SK-N-SH (cell line): ENCODE measurements at regions not wholly inside any gene's neighbourhood (a gene's known extent, or its start where the extent isn't known, plus 50 kb on each side); places are given as distances from the start of the nearest gene placed in this dataset.

ENCODE experiments used
- CTCF ChIA-PET: fragments of 300-600, 350-600 bp; formaldehyde crosslinking; extraction: SDS; loops from one replicate; lab custom pipeline; 2021; lab: Yijun Ruan, JAX
- POLR2A ChIA-PET: fragments of 350-600 bp; sonication (Branson Sonifier 250); formaldehyde crosslinking; extraction: SDS; loops from one replicate; lab custom pipeline; 2020; ENCODE audit warnings: antibody characterized with exemption, inconsistent platforms; lab: Yijun Ruan, JAX
- DNase-seq: peaks from one replicate; pipeline ENCODE4 v3.0.0; 2012
- H2AFZ ChIP-seq: fragments of 200-600 bp; sonication (generic); 2 replicates; pipeline ENCODE4 v1.8.1; 2016; ENCODE audit warnings: antibody characterized with exemption, mild to moderate bottlenecking, low read depth
- H3F3A ChIP-seq: fragments of 200-600 bp; sonication (generic); replicated peaks from 2 replicates; pipeline ENCODE3; 2016; ENCODE audit warnings: antibody characterized with exemption, mild to moderate bottlenecking; ENCODE audit not compliant: insufficient read depth
- H3K27ac ChIP-seq, 2 experiments: fragments of 200-500 bp in 1 of 2; fragments of 200-600 bp in 1 of 2; sonication (Bioruptor generic) in 1 of 2; sonication (generic), shearing (Covaris generic) in 1 of 2; 2 replicates each; pipeline versions ENCODE4 v1.5.1 to v1.6.1; 2014 to 2016; ENCODE audit warnings: low read depth in 2 of 2, inconsistent platforms in 1 of 2, low read length in 1 of 2, mild to moderate bottlenecking in 1 of 2, mixed read lengths in 1 of 2
- H3K27me3 ChIP-seq: fragments of 200-600 bp; sonication (generic), shearing (Covaris generic); 2 replicates; pipeline ENCODE4 v1.6.1; 2016; ENCODE audit warnings: mixed run types; ENCODE audit not compliant: insufficient read depth
- H3K36me3 ChIP-seq, 2 experiments: fragments of 200-500 bp in 1 of 2; fragments of 200-600 bp in 1 of 2; sonication (Bioruptor generic) in 1 of 2; sonication (generic) in 1 of 2; replicated peaks in 1 of 2; 2 replicates each; pipeline versions ENCODE3 to v1.5.1; 2014 to 2016; ENCODE audit warnings: low read length in 1 of 2, mild to moderate bottlenecking in 1 of 2; ENCODE audit not compliant: insufficient read depth in 2 of 2, control insufficient read depth in 1 of 2
- H3K4me1 ChIP-seq, 2 experiments: fragments of 200-500 bp in 1 of 2; fragments of 200-600 bp in 1 of 2; sonication (Bioruptor generic) in 1 of 2; sonication (generic), shearing (Covaris generic) in 1 of 2; 2 replicates each; pipeline versions ENCODE4 v1.5.1 to v1.6.1; 2014 to 2016; ENCODE audit warnings: low read depth in 1 of 2, low read length in 1 of 2, mixed run types in 1 of 2; ENCODE audit not compliant: insufficient read depth in 2 of 2, control insufficient read depth in 1 of 2
- H3K4me2 ChIP-seq: fragments of 200-600 bp; sonication (generic), shearing (Covaris generic); 2 replicates; pipeline ENCODE4 v1.6.1; 2017; ENCODE audit warnings: mixed run types
- H3K4me3 ChIP-seq, 2 experiments: fragments of 200-500 bp in 1 of 2; fragments of 200-600 bp in 1 of 2; sonication (Bioruptor generic) in 1 of 2; sonication (generic), shearing (Covaris generic) in 1 of 2; 2 replicates each; pipeline versions ENCODE4 v1.5.1 to v1.8.1; 2014 to 2016; ENCODE audit warnings: low read depth in 2 of 2, inconsistent platforms in 1 of 2, low read length in 1 of 2, mild to moderate bottlenecking in 1 of 2, mixed read lengths in 1 of 2, moderate library complexity in 1 of 2
- H3K79me2 ChIP-seq: fragments of 200-600 bp; sonication (generic); 2 replicates; pipeline ENCODE4 v1.8.1; 2017; ENCODE audit warnings: mild to moderate bottlenecking; ENCODE audit not compliant: insufficient read depth
- H3K9ac ChIP-seq: fragments of 200-600 bp; sonication (generic); 2 replicates; pipeline ENCODE4 v1.6.1; 2017; ENCODE audit warnings: mixed run types
- H3K9me2 ChIP-seq: fragments of 200-600 bp; sonication (generic); 2 replicates; pipeline ENCODE4 v1.6.1; 2017; ENCODE audit warnings: mixed run types
- H3K9me3 ChIP-seq: fragments of 200-600 bp; sonication (generic); 2 replicates; pipeline ENCODE4 v1.6.1; 2017; ENCODE audit warnings: mixed run types, mild to moderate bottlenecking, moderate library complexity
- H4K20me1 ChIP-seq: fragments of 200-600 bp; sonication (generic); 2 replicates; pipeline ENCODE4 v1.6.1; 2017; ENCODE audit warnings: mild to moderate bottlenecking, mixed run types; ENCODE audit not compliant: insufficient read depth
- CHD2 ChIP-seq: fragments of 150-350 bp; IDR thresholded peaks from 2 replicates; pipeline ENCODE4 v1.6.1; 2018; ENCODE audit warnings: low read length; ENCODE audit not compliant: partially characterized antibody
- ELF1 ChIP-seq: IDR thresholded peaks from 2 replicates; pipeline ENCODE4 v1.4.0; 2012
- EP300 ChIP-seq, 2 experiments: IDR thresholded peaks; 2 replicates each; pipeline versions ENCODE4 v1.4.0 to v1.6.1; 2012; ENCODE audit warnings: borderline replicate concordance in 1 of 2, low read depth in 1 of 2, low read length in 1 of 2
- FOSL2 ChIP-seq: IDR thresholded peaks from 2 replicates; pipeline ENCODE4 v1.4.0; 2012; ENCODE audit warnings: low read depth, mild to moderate bottlenecking, moderate library complexity, borderline replicate concordance
- FOXM1 ChIP-seq: IDR thresholded peaks from 2 replicates; pipeline ENCODE4 v1.4.0; 2012; ENCODE audit warnings: low read depth, mild to moderate bottlenecking
- GABPA ChIP-seq: IDR thresholded peaks from 2 replicates; pipeline ENCODE4 v1.4.0; 2012; ENCODE audit warnings: low read depth, mild to moderate bottlenecking
- GATA2 ChIP-seq: sonication (generic); formaldehyde crosslinking; IDR thresholded peaks from 2 replicates; pipeline ENCODE4 v1.5.0; 2020; ENCODE audit warnings: mild to moderate bottlenecking, missing genetic modification reagents
- MXI1 ChIP-seq: IDR thresholded peaks from 2 replicates; pipeline ENCODE4 v1.6.1; 2012; ENCODE audit warnings: mild to moderate bottlenecking, low read depth, low read length, improper control_type of control experiment
- NFIC ChIP-seq: IDR thresholded peaks from 2 replicates; pipeline ENCODE4 v1.4.0; 2012; ENCODE audit warnings: borderline replicate concordance
- NRF1 ChIP-seq: IDR thresholded peaks from 2 replicates; pipeline ENCODE4 v1.6.1; 2012; ENCODE audit warnings: low read depth, mild to moderate bottlenecking, low read length
- POLR2AphosphoS5 ChIP-seq: IDR thresholded peaks from 2 replicates; pipeline ENCODE4 v1.6.1; 2012; ENCODE audit warnings: low read depth, low read length
- RAD21 ChIP-seq: IDR thresholded peaks from 2 replicates; pipeline ENCODE4 v1.6.1; 2012; ENCODE audit warnings: mild to moderate bottlenecking, low read length
- RFX5 ChIP-seq: IDR thresholded peaks from 2 replicates; pipeline ENCODE4 v1.6.1; 2012; ENCODE audit warnings: mild to moderate bottlenecking, improper control_type of control experiment, low read length
- SIN3A ChIP-seq: IDR thresholded peaks from 2 replicates; pipeline ENCODE4 v1.6.1; 2012; ENCODE audit warnings: low read depth, mild to moderate bottlenecking, low read length, moderate library complexity, borderline replicate concordance
- TCF12 ChIP-seq: IDR thresholded peaks from 2 replicates; pipeline ENCODE4 v1.4.0; 2012
- YY1 ChIP-seq: IDR thresholded peaks from 2 replicates; pipeline ENCODE4 v1.4.0; 2012; ENCODE audit warnings: low read depth, mild to moderate bottlenecking
- WGBS: methylation state at CpG from one replicate; pipeline ENCODE4 v1.1.6; 2017; ENCODE audit warnings: low lambda C conversion rate; 5-methylcytosine and 5-hydroxymethylcytosine counted together
- TF ChIP-seq, protein P1 (sequence below): IDR thresholded peaks from 2 replicates; pipeline ENCODE4 v1.4.0; 2012; ENCODE audit warnings: low read depth, borderline replicate concordance
- TF ChIP-seq, protein P2 (sequence below): fragments of 150-350 bp; IDR thresholded peaks from 2 replicates; pipeline ENCODE4 v1.6.1; 2016; ENCODE audit warnings: mild to moderate bottlenecking, low read depth, low read length
- TF ChIP-seq, protein P3 (sequence below): fragments of 150-350 bp; IDR thresholded peaks from 2 replicates; pipeline ENCODE4 v1.6.1; 2017; ENCODE audit warnings: antibody characterized with exemption, low read length, low read depth, borderline replicate concordance
- TF ChIP-seq, protein P4 (sequence below): IDR thresholded peaks from 2 replicates; pipeline ENCODE4 v1.6.1; 2012; ENCODE audit warnings: mild to moderate bottlenecking, low read depth, low read length, moderate library complexity
- TF ChIP-seq, protein P5 (sequence below): IDR thresholded peaks from 2 replicates; pipeline ENCODE4 v1.4.0; 2012; ENCODE audit warnings: low read depth, borderline replicate concordance
- TF ChIP-seq, protein P6 (sequence below): IDR thresholded peaks from 2 replicates; pipeline ENCODE4; 2012
- TF ChIP-seq, protein P7 (sequence below): fragments of 200-600 bp; sonication (generic); IDR thresholded peaks from 2 replicates; pipeline ENCODE4 v1.6.1; 2017; ENCODE audit warnings: antibody characterized with exemption, mild to moderate bottlenecking, moderate library complexity

DNA sequence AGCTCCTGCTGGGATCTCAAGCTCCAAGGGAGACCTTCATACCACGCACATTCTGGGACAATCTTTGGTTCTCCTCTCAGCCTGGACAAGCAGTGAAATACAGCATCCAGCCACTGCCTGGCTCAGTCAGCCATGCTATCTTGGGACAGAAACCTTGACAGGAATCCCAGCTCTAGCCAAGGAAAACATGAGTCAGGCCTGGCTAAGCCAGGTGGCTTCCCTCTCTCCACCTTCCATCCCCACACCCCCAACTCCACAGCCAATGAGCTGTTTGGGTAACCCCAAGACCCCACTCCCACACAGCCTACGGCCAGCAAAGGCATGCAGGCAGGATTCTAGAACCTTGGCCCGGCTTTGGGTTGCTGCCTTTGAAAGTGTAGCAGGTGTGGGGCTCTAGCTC is 64.9 kb downstream of the MCFD2 start:
- Histone ChIP-seq H3K4me1 (peaks cover 56 to 72% of the 10 kb centered on the region in 2 experiments), H3K9me3 (no peaks in the 10 kb centered on the region), H3F3A (peaks cover 71% of the 10 kb centered on the region), H2AFZ (no peak overlapping the region), H3K4me2 (peak overlapping the region; percentile 64), H3K9me2 (no peaks in the 10 kb centered on the region), H3K27me3 (no peaks in the 10 kb centered on the region), H3K4me3 (0 out of 4 replicates have a peak overlapping the region, but pooled peaks of 1 of the 2 experiments have one; percentile 2), H3K79me2 (peaks cover 10% of the 10 kb centered on the region), H3K9ac (peak overlapping the region; percentile 72), H3K36me3 (no peaks in the 10 kb centered on the region), H4K20me1 (no peaks in the 10 kb centered on the region), H3K27ac (peak overlapping the region; percentile 92 to 99)
- CTCF ChIA-PET = interaction anchor here (0.7 to 2.0 kb wide), 9 partner anchors 14 to 858 kb away, joined by 3 to 8 read pairs (median 3); no protein-coding TSS in a partner anchor
- POLR2A ChIA-PET = no interaction called here
- WGBS = 56% methylated on average over 3 of the region's 3 CpGs
- DNase-seq = no peak
- TF ChIP-seq EP300 (IDR thresholded peaks at IDR 0.05; ENCODE audit: borderline replicate concordance in 1 of 2, low read depth in 1 of 2, low read length in 1 of 2) = peak in 1 of 2 experiments; percentile 87; a peak in 1 of 4 replicates
- TF ChIP-seq GABPA = no peak
- TF ChIP-seq CHD2 = no peak
- TF ChIP-seq FOSL2 = peak; percentile 77; the same call in 1 of the 2 replicates
- no peak for TF ChIP-seq RAD21
- TF ChIP-seq SIN3A = no peak
- TF ChIP-seq, protein P1, sequence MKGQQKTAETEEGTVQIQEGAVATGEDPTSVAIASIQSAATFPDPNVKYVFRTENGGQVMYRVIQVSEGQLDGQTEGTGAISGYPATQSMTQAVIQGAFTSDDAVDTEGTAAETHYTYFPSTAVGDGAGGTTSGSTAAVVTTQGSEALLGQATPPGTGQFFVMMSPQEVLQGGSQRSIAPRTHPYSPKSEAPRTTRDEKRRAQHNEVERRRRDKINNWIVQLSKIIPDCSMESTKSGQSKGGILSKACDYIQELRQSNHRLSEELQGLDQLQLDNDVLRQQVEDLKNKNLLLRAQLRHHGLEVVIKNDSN = no peak
- TF ChIP-seq MXI1 = no peak
- TF ChIP-seq, protein P2, sequence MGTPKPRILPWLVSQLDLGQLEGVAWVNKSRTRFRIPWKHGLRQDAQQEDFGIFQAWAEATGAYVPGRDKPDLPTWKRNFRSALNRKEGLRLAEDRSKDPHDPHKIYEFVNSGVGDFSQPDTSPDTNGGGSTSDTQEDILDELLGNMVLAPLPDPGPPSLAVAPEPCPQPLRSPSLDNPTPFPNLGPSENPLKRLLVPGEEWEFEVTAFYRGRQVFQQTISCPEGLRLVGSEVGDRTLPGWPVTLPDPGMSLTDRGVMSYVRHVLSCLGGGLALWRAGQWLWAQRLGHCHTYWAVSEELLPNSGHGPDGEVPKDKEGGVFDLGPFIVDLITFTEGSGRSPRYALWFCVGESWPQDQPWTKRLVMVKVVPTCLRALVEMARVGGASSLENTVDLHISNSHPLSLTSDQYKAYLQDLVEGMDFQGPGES = no peak
- peak; percentile 74; the same call in 1 of the 2 replicates for TF ChIP-seq YY1
- peak; percentile 99 for TF ChIP-seq NFIC
- TF ChIP-seq, protein P3, sequence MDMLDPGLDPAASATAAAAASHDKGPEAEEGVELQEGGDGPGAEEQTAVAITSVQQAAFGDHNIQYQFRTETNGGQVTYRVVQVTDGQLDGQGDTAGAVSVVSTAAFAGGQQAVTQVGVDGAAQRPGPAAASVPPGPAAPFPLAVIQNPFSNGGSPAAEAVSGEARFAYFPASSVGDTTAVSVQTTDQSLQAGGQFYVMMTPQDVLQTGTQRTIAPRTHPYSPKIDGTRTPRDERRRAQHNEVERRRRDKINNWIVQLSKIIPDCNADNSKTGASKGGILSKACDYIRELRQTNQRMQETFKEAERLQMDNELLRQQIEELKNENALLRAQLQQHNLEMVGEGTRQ = no peak
- TF ChIP-seq GATA2 = no peak
- TF ChIP-seq, protein P4, sequence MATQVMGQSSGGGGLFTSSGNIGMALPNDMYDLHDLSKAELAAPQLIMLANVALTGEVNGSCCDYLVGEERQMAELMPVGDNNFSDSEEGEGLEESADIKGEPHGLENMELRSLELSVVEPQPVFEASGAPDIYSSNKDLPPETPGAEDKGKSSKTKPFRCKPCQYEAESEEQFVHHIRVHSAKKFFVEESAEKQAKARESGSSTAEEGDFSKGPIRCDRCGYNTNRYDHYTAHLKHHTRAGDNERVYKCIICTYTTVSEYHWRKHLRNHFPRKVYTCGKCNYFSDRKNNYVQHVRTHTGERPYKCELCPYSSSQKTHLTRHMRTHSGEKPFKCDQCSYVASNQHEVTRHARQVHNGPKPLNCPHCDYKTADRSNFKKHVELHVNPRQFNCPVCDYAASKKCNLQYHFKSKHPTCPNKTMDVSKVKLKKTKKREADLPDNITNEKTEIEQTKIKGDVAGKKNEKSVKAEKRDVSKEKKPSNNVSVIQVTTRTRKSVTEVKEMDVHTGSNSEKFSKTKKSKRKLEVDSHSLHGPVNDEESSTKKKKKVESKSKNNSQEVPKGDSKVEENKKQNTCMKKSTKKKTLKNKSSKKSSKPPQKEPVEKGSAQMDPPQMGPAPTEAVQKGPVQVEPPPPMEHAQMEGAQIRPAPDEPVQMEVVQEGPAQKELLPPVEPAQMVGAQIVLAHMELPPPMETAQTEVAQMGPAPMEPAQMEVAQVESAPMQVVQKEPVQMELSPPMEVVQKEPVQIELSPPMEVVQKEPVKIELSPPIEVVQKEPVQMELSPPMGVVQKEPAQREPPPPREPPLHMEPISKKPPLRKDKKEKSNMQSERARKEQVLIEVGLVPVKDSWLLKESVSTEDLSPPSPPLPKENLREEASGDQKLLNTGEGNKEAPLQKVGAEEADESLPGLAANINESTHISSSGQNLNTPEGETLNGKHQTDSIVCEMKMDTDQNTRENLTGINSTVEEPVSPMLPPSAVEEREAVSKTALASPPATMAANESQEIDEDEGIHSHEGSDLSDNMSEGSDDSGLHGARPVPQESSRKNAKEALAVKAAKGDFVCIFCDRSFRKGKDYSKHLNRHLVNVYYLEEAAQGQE = no peak
- TF ChIP-seq TCF12 = peak; percentile 94
- no peak for TF ChIP-seq NRF1
- TF ChIP-seq, protein P5, sequence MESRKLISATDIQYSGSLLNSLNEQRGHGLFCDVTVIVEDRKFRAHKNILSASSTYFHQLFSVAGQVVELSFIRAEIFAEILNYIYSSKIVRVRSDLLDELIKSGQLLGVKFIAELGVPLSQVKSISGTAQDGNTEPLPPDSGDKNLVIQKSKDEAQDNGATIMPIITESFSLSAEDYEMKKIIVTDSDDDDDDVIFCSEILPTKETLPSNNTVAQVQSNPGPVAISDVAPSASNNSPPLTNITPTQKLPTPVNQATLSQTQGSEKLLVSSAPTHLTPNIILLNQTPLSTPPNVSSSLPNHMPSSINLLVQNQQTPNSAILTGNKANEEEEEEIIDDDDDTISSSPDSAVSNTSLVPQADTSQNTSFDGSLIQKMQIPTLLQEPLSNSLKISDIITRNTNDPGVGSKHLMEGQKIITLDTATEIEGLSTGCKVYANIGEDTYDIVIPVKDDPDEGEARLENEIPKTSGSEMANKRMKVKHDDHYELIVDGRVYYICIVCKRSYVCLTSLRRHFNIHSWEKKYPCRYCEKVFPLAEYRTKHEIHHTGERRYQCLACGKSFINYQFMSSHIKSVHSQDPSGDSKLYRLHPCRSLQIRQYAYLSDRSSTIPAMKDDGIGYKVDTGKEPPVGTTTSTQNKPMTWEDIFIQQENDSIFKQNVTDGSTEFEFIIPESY = no peak
- TF ChIP-seq POLR2AphosphoS5 = peak; percentile 57; the same call in 1 of the 2 replicates
- no peak for TF ChIP-seq RFX5
- TF ChIP-seq, protein P6, sequence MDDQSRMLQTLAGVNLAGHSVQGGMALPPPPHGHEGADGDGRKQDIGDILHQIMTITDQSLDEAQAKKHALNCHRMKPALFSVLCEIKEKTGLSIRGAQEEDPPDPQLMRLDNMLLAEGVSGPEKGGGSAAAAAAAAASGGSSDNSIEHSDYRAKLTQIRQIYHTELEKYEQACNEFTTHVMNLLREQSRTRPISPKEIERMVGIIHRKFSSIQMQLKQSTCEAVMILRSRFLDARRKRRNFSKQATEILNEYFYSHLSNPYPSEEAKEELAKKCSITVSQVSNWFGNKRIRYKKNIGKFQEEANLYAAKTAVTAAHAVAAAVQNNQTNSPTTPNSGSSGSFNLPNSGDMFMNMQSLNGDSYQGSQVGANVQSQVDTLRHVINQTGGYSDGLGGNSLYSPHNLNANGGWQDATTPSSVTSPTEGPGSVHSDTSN = peak; percentile 89
- TF ChIP-seq, protein P7, sequence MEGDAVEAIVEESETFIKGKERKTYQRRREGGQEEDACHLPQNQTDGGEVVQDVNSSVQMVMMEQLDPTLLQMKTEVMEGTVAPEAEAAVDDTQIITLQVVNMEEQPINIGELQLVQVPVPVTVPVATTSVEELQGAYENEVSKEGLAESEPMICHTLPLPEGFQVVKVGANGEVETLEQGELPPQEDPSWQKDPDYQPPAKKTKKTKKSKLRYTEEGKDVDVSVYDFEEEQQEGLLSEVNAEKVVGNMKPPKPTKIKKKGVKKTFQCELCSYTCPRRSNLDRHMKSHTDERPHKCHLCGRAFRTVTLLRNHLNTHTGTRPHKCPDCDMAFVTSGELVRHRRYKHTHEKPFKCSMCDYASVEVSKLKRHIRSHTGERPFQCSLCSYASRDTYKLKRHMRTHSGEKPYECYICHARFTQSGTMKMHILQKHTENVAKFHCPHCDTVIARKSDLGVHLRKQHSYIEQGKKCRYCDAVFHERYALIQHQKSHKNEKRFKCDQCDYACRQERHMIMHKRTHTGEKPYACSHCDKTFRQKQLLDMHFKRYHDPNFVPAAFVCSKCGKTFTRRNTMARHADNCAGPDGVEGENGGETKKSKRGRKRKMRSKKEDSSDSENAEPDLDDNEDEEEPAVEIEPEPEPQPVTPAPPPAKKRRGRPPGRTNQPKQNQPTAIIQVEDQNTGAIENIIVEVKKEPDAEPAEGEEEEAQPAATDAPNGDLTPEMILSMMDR = no peak
- no peak for TF ChIP-seq ELF1
- 0 out of 2 replicates have a peak, but pooled peaks have one; percentile 20 for TF ChIP-seq FOXM1
